ENCODE measurements at regions not wholly inside any gene's neighbourhood (a gene's known extent, or its start where the extent isn't known, plus 50 kb on each side); places are given as distances from the start of the nearest gene placed in this dataset.

DNA sequence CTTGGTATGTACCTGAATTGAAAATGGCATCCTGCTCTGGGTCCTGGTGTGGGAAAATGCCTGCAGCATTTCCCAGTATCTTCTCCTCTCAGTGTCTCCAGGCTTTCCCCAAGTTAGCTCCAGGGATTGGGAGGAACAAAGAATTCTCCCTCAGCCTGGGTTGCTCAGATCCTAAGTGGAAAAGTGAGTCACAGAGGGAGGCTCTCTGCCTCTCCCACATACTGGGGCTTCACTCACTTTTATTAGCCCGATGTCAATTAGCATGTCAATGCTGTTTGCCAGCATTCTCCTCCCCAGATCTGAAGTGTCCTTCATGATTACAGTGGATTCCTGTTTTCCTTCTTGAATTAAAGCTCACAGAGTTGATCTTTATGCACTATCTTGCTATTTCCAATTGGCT lies 655.0 kb downstream of the EPHA3 start:
- WGBS, 2 experiments (ENCODE audit: extremely low coverage in 1 of 2, insufficient coverage in 1 of 2, insufficient read length in 1 of 2, insufficient replicate concordance in 2 of 2, low coverage in 1 of 2, low lambda C conversion rate in 2 of 2, missing lambda C conversion rate in 1 of 2), result 94% methylated on average over 1 of the region's 1 CpG; no CpG with 5 or more reads in 1 of the 2 experiments
- CTCF ChIA-PET (ENCODE audit: partially characterized antibody), result no interaction called here
- Histone ChIP-seq H3K14ac (ENCODE audit: insufficient read length) (no peak overlapping the region), H3K27me3 (replicated peaks in 1 of 4; ENCODE audit: control insufficient read depth in 3 of 4, extremely low read depth in 1 of 4, insufficient read depth in 3 of 4, low read length in 3 of 4) (no peaks in the 10 kb centered on the region), H3K79me2 (ENCODE audit: control insufficient read depth in 1 of 2, insufficient read depth in 2 of 2, low read length in 2 of 2) (no peaks in the 10 kb centered on the region), H3K27ac (ENCODE audit: low read depth, low read length) (no peak overlapping the region), H4K5ac (ENCODE audit: insufficient read length, low read depth, low read length) (no peak overlapping the region), H3K4me2 (ENCODE audit: insufficient read depth in 1 of 2, low read depth in 2 of 2, low read length in 2 of 2) (no peak overlapping the region), H3K4ac (replicated peaks; ENCODE audit: insufficient read length, low read depth, low read length) (no peak overlapping the region), H2BK12ac (ENCODE audit: low read depth, low read length) (no peak overlapping the region), H2BK15ac (ENCODE audit: low read length) (no peak overlapping the region), H2AK5ac (ENCODE audit: low read depth, low read length) (no peak overlapping the region), H2AFZ (ENCODE audit: low read length) (no peak overlapping the region), H3K18ac (ENCODE audit: extremely low read depth, low read length) (no peak overlapping the region), H3K79me1 (ENCODE audit: low read depth, low read length) (no peaks in the 10 kb centered on the region), H2BK20ac (ENCODE audit: low read length) (no peak overlapping the region), H4K8ac (ENCODE audit: extremely low read depth, insufficient read depth, low read length) (no peak overlapping the region), H3K4me3 (ENCODE audit: extremely low read depth in 1 of 4, insufficient read depth in 2 of 4, low read depth in 3 of 4, low read length in 4 of 4) (no peak overlapping the region), H3K9me3 (ENCODE audit: insufficient read depth in 2 of 2, low read depth in 1 of 2, low read length in 1 of 2) (peaks cover 3 to 10% of the 10 kb centered on the region in 2 experiments; a peak in 2 of 4 replicates), H4K91ac (replicated peaks; ENCODE audit: insufficient read length, low read length) (no peak overlapping the region), H3K4me1 (replicated peaks in 1 of 4; ENCODE audit: control insufficient read depth in 3 of 4, insufficient read depth in 4 of 4, low read length in 3 of 4) (no peaks in the 10 kb centered on the region; a peak in 1 of 7 replicates), H3K23me2 (ENCODE audit: low read depth, low read length) (no peaks in the 10 kb centered on the region), H3K56ac (replicated peaks; ENCODE audit: insufficient read length, low read depth, low read length) (no peak overlapping the region), H3K23ac (ENCODE audit: insufficient read length) (no peak overlapping the region), H2BK5ac (ENCODE audit: low read depth, low read length) (no peak overlapping the region), H3K9ac (replicated peaks in 1 of 4; ENCODE audit: extremely low read depth in 1 of 4, low read depth in 3 of 4, low read length in 3 of 4) (no peak overlapping the region), H3K36me3 (ENCODE audit: control insufficient read depth in 2 of 4, insufficient read depth in 4 of 4, low read length in 3 of 4) (no peaks in the 10 kb centered on the region; a peak in 1 of 8 replicates), H2BK120ac (replicated peaks; ENCODE audit: low read depth, low read length) (no peak overlapping the region), H4K20me1 (replicated peaks in 1 of 2; ENCODE audit: control insufficient read depth in 1 of 2, insufficient read depth in 2 of 2, low read length in 2 of 2) (no peaks in the 10 kb centered on the region)
- no peak for TF ChIP-seq FOSL1 (IDR thresholded peaks at IDR 0.05; ENCODE audit: insufficient read depth, low read depth, low read length)
- no peak for TF ChIP-seq RFX5 (IDR thresholded peaks at IDR 0.05; ENCODE audit: borderline replicate concordance, low read depth, low read length)
- no peak for TF ChIP-seq SRF (IDR thresholded peaks at IDR 0.05; ENCODE audit: low read depth, low read length)
- no peak for TF ChIP-seq EP300 (IDR thresholded peaks at IDR 0.05; ENCODE audit: borderline replicate concordance in 1 of 2, low read depth in 2 of 2, low read length in 2 of 2)
- no peak for TF ChIP-seq POLR2A (IDR thresholded peaks at IDR 0.05; ENCODE audit: control extremely low read depth in 1 of 2, low read depth in 2 of 2, low read length in 2 of 2)
- no peak for TF ChIP-seq SUZ12 (IDR thresholded peaks at IDR 0.05; ENCODE audit: low read length)
- TF ChIP-seq CBX5 (IDR thresholded peaks at IDR 0.05; ENCODE audit: low read depth, low read length), result no peak
- TF ChIP-seq RNF2 (IDR thresholded peaks at IDR 0.05; ENCODE audit: borderline replicate concordance, low read depth, low read length, missing control alignments, poor library complexity, severe bottlenecking), result no peak
- no peak for TF ChIP-seq ZNF274 (IDR thresholded peaks at IDR 0.05; ENCODE audit: borderline replicate concordance, extremely low read depth, low read length)
- no peak for TF ChIP-seq BCL11A (IDR thresholded peaks at IDR 0.05; ENCODE audit: low read depth in 2 of 2, low read length in 2 of 2)
- TF ChIP-seq CREB1 (IDR thresholded peaks at IDR 0.05), result no peak
- no peak for TF ChIP-seq CBX8 (IDR thresholded peaks at IDR 0.05; ENCODE audit: borderline replicate concordance, low read depth, low read length)
- no peak for DNase-seq (ENCODE audit: low read depth in 1 of 2, low spot score in 2 of 2)
- FAIRE-seq, result no peak
- POLR2A ChIA-PET (ENCODE audit: partially characterized antibody), result no interaction called here

Data from H1 (cell line).